Adipocyte (in vitro differentiated cells): ENCODE measurements at regions not wholly inside any gene's neighbourhood (a gene's known extent, or its start where the extent isn't known, plus 50 kb on each side); places are given as distances from the start of the nearest gene placed in this dataset.
A peak's percentile ranks its signal among the peaks of the same experiment; 100 is the strongest.

Experiments
- DNase-seq: peaks from one replicate; pipeline ENCODE4 v3.0.0-alpha.2; 2015; ENCODE audit warnings: low read depth
- H3K27me3 ChIP-seq: replicated peaks from 2 replicates; pipeline ENCODE4 v1.7.0; 2013; ENCODE audit warnings: mild to moderate bottlenecking, low read length, moderate library complexity; ENCODE audit not compliant: control insufficient read depth, insufficient read depth
- H3K36me3 ChIP-seq: 2 replicates; pipeline ENCODE4 v1.7.0; 2013; ENCODE audit warnings: low read length, mild to moderate bottlenecking, moderate library complexity; ENCODE audit not compliant: control insufficient read depth, insufficient read depth, severe bottlenecking
- H3K4me1 ChIP-seq: 2 replicates; pipeline ENCODE4 v1.7.0; 2013; ENCODE audit warnings: mild to moderate bottlenecking, low read length, moderate library complexity; ENCODE audit not compliant: control insufficient read depth, insufficient read depth
- H3K4me3 ChIP-seq: 2 replicates; pipeline ENCODE4 v1.7.0; 2013; ENCODE audit warnings: mild to moderate bottlenecking, low read length, moderate library complexity
- H3K9ac ChIP-seq: 2 replicates; pipeline ENCODE4 v1.7.0; 2013; ENCODE audit warnings: mild to moderate bottlenecking, low read length, moderate library complexity
- H3K9me3 ChIP-seq: 2 replicates; pipeline ENCODE4 v1.7.0; 2013; ENCODE audit warnings: mild to moderate bottlenecking, low read length, moderate library complexity; ENCODE audit not compliant: control insufficient read depth

- Histone ChIP-seq H3K4me3 (peak overlapping the region; percentile 61), H3K27me3 (no peaks in the 10 kb centered on the region), H3K36me3 (no peaks in the 10 kb centered on the region), H3K9me3 (no peaks in the 10 kb centered on the region), H3K9ac (no peak overlapping the region), H3K4me1 (peaks cover 20% of the 10 kb centered on the region)
- DNase-seq = no peak
Measured at GRCh38 chr18:11245879-11246278, 96.5 kb upstream of the PIEZO2 start.

DNA sequence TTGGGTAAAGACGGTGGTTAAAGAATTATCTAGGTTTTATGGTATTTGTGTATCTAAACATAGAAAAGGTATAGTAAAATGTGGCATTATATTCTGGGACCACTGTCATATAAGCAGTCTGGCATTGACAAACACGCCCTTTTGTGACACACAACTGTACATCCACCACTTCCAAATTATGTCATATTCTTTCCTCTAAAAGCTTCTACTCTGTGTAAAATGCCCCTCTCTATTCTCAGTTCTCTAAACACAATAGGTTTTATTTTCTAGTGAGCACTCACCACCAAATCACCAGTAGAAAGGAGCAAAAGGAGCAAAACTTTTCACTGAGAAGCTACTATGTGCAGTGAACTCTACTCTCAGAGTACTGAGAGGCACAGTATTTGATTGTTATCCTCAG, 88.1 kb upstream of the PIEZO2 start:
- no peak for DNase-seq
- H3K27me3 ChIP-seq = no peaks in the 10 kb centered on the region
- H3K9me3 ChIP-seq = peaks cover 6% of the 10 kb centered on the region
- H3K4me3 ChIP-seq = no peak overlapping the region
- H3K9ac ChIP-seq = no peak overlapping the region
- no peaks in the 10 kb centered on the region for H3K36me3 ChIP-seq
- H3K4me1 ChIP-seq = no peaks in the 10 kb centered on the region

GRCh38 chr18:11237066-11237465, 87.7 kb upstream of the PIEZO2 start:
- Histone ChIP-seq H3K4me1 (no peaks in the 10 kb centered on the region), H3K9ac (no peak overlapping the region), H3K27me3 (no peaks in the 10 kb centered on the region), H3K36me3 (no peaks in the 10 kb centered on the region), H3K9me3 (peaks cover 6% of the 10 kb centered on the region), H3K4me3 (no peak overlapping the region)
- no peak for DNase-seq

DNA sequence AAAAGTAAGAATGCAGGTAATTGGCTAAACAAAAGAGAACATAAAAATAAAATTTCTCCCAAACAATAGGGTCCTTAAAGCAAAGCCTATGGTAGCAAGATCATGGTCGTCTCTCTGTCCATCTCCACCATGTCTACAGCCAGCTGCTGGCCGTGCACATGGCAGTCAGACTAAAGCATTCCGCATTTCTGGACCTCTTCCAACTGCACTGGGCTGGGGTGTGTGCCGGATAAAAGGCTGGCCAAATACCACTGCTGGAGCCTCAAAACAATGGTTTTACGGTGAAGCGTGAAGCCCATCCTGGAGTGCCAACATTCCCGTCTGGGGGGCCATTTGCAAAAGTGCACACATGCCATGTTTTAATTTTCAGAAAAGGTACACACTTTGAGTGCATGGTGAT, 74.8 kb upstream of the PIEZO2 start:
- Histone ChIP-seq H3K9ac (no peak overlapping the region), H3K4me3 (no peak overlapping the region), H3K4me1 (peaks cover 5% of the 10 kb centered on the region)

GRCh38 chr18:11219571-11219970, 70.2 kb upstream of the PIEZO2 start:
- peak; percentile 16 for DNase-seq

More for the DNA sequence above, 74.8 kb upstream of the PIEZO2 start:
- H3K9me3 ChIP-seq = no peaks in the 10 kb centered on the region
- H3K36me3 ChIP-seq = no peaks in the 10 kb centered on the region
- H3K27me3 ChIP-seq = no peaks in the 10 kb centered on the region
- no peak for DNase-seq

DNA sequence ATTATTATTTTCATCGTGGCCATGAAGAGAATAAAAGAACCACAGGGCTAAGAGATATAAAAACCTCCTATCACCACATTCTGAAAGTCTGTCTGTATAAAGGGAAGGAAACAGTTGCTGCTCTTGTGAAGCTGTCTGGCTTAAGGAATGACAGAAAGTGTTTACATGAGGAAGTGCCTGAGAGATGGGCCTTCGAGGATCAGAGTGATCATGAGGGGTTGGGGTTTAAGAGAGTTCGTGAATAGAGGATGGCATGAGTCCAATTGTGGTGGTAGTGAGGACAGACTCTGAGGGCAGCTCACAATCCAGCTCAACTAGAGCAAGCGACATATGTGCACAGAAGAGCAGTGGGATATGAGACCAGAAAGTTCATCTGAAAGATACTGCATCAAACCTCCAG, 65.8 kb upstream of the PIEZO2 start:
- Histone ChIP-seq H3K27me3 (peaks cover 17% of the 10 kb centered on the region), H3K4me3 (no peak overlapping the region), H3K4me1 (peaks cover 15% of the 10 kb centered on the region), H3K36me3 (no peaks in the 10 kb centered on the region), H3K9ac (no peak overlapping the region), H3K9me3 (no peaks in the 10 kb centered on the region)
- no peak for DNase-seq

More at GRCh38 chr18:11219571-11219970, 70.2 kb upstream of the PIEZO2 start:
- no peaks in the 10 kb centered on the region for H3K9me3 ChIP-seq
- no peaks in the 10 kb centered on the region for H3K36me3 ChIP-seq
- H3K4me3 ChIP-seq = no peak overlapping the region
- no peak overlapping the region for H3K9ac ChIP-seq
- H3K4me1 ChIP-seq = peaks cover 15% of the 10 kb centered on the region
- no peaks in the 10 kb centered on the region for H3K27me3 ChIP-seq

GRCh38 chr18:11204020-11204419, 54.7 kb upstream of the PIEZO2 start:
- Histone ChIP-seq H3K27me3 (peaks cover 5% of the 10 kb centered on the region), H3K4me3 (no peak overlapping the region), H3K9me3 (no peaks in the 10 kb centered on the region), H3K4me1 (no peaks in the 10 kb centered on the region), H3K9ac (no peak overlapping the region), H3K36me3 (no peaks in the 10 kb centered on the region)
- no peak for DNase-seq

- Histone ChIP-seq H3K36me3 (no peaks in the 10 kb centered on the region), H3K27me3 (peaks cover 4% of the 10 kb centered on the region), H3K4me3 (no peak overlapping the region), H3K9ac (no peak overlapping the region), H3K9me3 (no peaks in the 10 kb centered on the region), H3K4me1 (no peaks in the 10 kb centered on the region)
- no peak for DNase-seq
Measured at GRCh38 chr18:11199477-11199876, 50.1 kb upstream of the PIEZO2 start.
